ENCODE measurements at regions not wholly inside any gene's neighbourhood (a gene's known extent, or its start where the extent isn't known, plus 50 kb on each side); places are given as distances from the start of the nearest gene placed in this dataset.
A peak's percentile ranks its signal among the peaks of the same experiment; 100 is the strongest.

GRCh38 chr6:10149603-10150002 lies 265.3 kb downstream of the TFAP2A start:
- Histone ChIP-seq H3K27me3 (ENCODE audit: low read depth) (no peaks in the 10 kb centered on the region), H3K36me3 (no peaks in the 10 kb centered on the region), H3K4me3 (no peak overlapping the region), H3K4me1 (no peaks in the 10 kb centered on the region), H3K9me3 (no peaks in the 10 kb centered on the region), H3K27ac (no peak overlapping the region)
- no peak for TF ChIP-seq CTCF (IDR thresholded peaks at IDR 0.05)
- no peak for DNase-seq
- ATAC-seq = no peak
- intact Hi-C loops (cut with DNase I) = no loop called here

- no peaks in the 10 kb centered on the region for H3K4me1 ChIP-seq
- peak in 1 of 2 donors; percentile 71 for ATAC-seq
- no peak for TF ChIP-seq CTCF (IDR thresholded peaks at IDR 0.05)
- H3K27me3 ChIP-seq (ENCODE audit: low read depth) = no peaks in the 10 kb centered on the region
- H3K27ac ChIP-seq = no peak overlapping the region
- intact Hi-C loops (cut with DNase I) = no loop called here
- H3K36me3 ChIP-seq = no peaks in the 10 kb centered on the region
- no peak for DNase-seq
- no peaks in the 10 kb centered on the region for H3K9me3 ChIP-seq
- peak overlapping the region; percentile 23 for H3K4me3 ChIP-seq
These were observed 268.0 kb downstream of the TFAP2A start for GRCh38 chr6:10146715-10147451.

- DNase-seq (no peak), ATAC-seq (no peak)
- no peak for TF ChIP-seq CTCF (IDR thresholded peaks at IDR 0.05)
- intact Hi-C loops (cut with DNase I) = no loop called here
- H3K4me3 ChIP-seq = no peak overlapping the region
- no peaks in the 10 kb centered on the region for H3K9me3 ChIP-seq
- no peaks in the 10 kb centered on the region for H3K4me1 ChIP-seq
- no peak overlapping the region for H3K27ac ChIP-seq
- H3K27me3 ChIP-seq (ENCODE audit: low read depth) = no peaks in the 10 kb centered on the region
- H3K36me3 ChIP-seq = no peaks in the 10 kb centered on the region
These were observed 270.1 kb downstream of the TFAP2A start for GRCh38 chr6:10144772-10145171.

- H3K27me3 ChIP-seq (ENCODE audit: low read depth) = no peaks in the 10 kb centered on the region
- no peaks in the 10 kb centered on the region for H3K36me3 ChIP-seq
- ATAC-seq (no peak), DNase-seq (no peak)
- H3K9me3 ChIP-seq = no peaks in the 10 kb centered on the region
- H3K4me3 ChIP-seq = no peak overlapping the region
- H3K4me1 ChIP-seq = no peaks in the 10 kb centered on the region
- TF ChIP-seq CTCF (IDR thresholded peaks at IDR 0.05) = no peak
- intact Hi-C loops (cut with DNase I) = no loop called here
- H3K27ac ChIP-seq = no peak overlapping the region
These were observed 273.0 kb downstream of the TFAP2A start for GRCh38 chr6:10141746-10142443.

GRCh38 chr6:10140824-10141223 lies 274.1 kb downstream of the TFAP2A start:
- intact Hi-C loops (cut with DNase I) = no loop called here
- ATAC-seq (no peak), DNase-seq (no peak)
- Histone ChIP-seq H3K27me3 (ENCODE audit: low read depth) (no peaks in the 10 kb centered on the region), H3K4me3 (no peak overlapping the region), H3K4me1 (no peaks in the 10 kb centered on the region), H3K27ac (no peak overlapping the region), H3K36me3 (no peaks in the 10 kb centered on the region), H3K9me3 (no peaks in the 10 kb centered on the region)
- no peak for TF ChIP-seq CTCF (IDR thresholded peaks at IDR 0.05)

Measured in lower lobe of right lung (tissue), 2 donors.